Activated B cell treated with CpG ODN at 0.5 μM for 24 hours (primary cell): ENCODE measurements at regions not wholly inside any gene's neighbourhood (a gene's known extent, or its start where the extent isn't known, plus 50 kb on each side); places are given as distances from the start of the nearest gene placed in this dataset.

Experiments
- ATAC-seq: fragments of 200-7000 bp; cut with Tn5 transposase; one replicate; pipeline ENCODE4 v1.10.0; 2021; ENCODE audit warnings: low read depth, mild to moderate bottlenecking, moderate library complexity
- CTCF ChIA-PET: fragments of 350-600 bp; sonication (Branson Sonifier 250); formaldehyde crosslinking; loops from one replicate; lab custom pipeline; 2021; ENCODE audit warnings: antibody characterized with exemption; lab: Charles Lee
- POLR2A ChIA-PET: fragments of 350-600 bp; sonication (Branson Sonifier 250); formaldehyde crosslinking; loops from one replicate; lab custom pipeline; 2021; ENCODE audit warnings: antibody characterized with exemption; lab: Charles Lee
- DNase-seq: peaks from one replicate; pipeline ENCODE4 v3.0.0; 2022
- H3K27ac Mint-ChIP-seq: one replicate; pipeline ENCODE4 v1.8.0; 2020; ENCODE audit warnings: mixed read lengths
- H3K27me3 Mint-ChIP-seq: one replicate; pipeline ENCODE4 v1.8.0; 2021; ENCODE audit warnings: mixed read lengths
- H3K36me3 Mint-ChIP-seq: one replicate; pipeline ENCODE4 v1.8.0; 2021; ENCODE audit warnings: low read depth, mixed read lengths
- H3K4me1 Mint-ChIP-seq: one replicate; pipeline ENCODE4 v1.8.0; 2021; ENCODE audit warnings: mixed read lengths
- H3K4me3 Mint-ChIP-seq: one replicate; pipeline ENCODE4 v1.8.0; 2020; ENCODE audit warnings: mild to moderate bottlenecking, mixed read lengths
- H3K9me3 Mint-ChIP-seq: one replicate; pipeline ENCODE4 v1.8.0; 2020; ENCODE audit warnings: mixed read lengths
- intact Hi-C: fragments of 100-400 bp; cut with micrococcal nuclease; formaldehyde crosslinking; loops from one replicate; pipeline ENCODE4 v1.15.1; 2024
- TF ChIP-seq, protein P1 (sequence below): fragments of 200-600 bp; IDR thresholded peaks from one replicate; pipeline ENCODE4 v1.8.0; 2022; ENCODE audit warnings: antibody characterized with exemption, mild to moderate bottlenecking

DNA sequence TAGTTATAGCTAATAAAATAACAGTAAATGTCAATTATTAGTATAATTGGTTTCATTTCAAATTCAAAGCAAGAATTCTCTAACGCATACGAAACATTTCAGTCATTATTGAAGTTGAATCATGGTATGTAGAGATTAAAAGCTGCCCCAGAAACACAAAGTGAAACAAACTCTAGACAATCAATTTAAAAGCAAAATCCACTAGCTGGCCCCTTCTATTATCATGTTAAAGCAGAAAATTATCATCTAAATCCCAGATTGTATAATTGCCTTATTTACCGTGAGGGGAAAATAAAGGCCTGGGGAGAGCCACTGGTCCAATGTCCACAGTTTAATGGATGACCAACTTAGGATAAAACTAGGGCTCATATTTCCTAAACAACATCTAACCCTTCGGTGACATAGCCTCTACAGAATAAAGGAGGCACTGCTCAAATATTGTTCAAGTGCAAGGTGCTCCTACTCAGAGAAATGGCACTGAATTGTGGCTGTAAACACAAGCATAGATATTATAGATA, 110.9 kb upstream of the THRB start:
- CTCF ChIA-PET: no interaction called here
- TF ChIP-seq, protein P1, sequence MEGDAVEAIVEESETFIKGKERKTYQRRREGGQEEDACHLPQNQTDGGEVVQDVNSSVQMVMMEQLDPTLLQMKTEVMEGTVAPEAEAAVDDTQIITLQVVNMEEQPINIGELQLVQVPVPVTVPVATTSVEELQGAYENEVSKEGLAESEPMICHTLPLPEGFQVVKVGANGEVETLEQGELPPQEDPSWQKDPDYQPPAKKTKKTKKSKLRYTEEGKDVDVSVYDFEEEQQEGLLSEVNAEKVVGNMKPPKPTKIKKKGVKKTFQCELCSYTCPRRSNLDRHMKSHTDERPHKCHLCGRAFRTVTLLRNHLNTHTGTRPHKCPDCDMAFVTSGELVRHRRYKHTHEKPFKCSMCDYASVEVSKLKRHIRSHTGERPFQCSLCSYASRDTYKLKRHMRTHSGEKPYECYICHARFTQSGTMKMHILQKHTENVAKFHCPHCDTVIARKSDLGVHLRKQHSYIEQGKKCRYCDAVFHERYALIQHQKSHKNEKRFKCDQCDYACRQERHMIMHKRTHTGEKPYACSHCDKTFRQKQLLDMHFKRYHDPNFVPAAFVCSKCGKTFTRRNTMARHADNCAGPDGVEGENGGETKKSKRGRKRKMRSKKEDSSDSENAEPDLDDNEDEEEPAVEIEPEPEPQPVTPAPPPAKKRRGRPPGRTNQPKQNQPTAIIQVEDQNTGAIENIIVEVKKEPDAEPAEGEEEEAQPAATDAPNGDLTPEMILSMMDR: no peak
- DNase-seq: no peak
- intact Hi-C loops: no loop called here
- peaks cover 2% of the 10 kb centered on the region for H3K27me3 Mint-ChIP-seq
- H3K9me3 Mint-ChIP-seq: no peaks in the 10 kb centered on the region
- ATAC-seq: no peak
- H3K4me3 Mint-ChIP-seq: no peak overlapping the region
- H3K36me3 Mint-ChIP-seq: no peaks in the 10 kb centered on the region
- POLR2A ChIA-PET: no interaction called here
- H3K27ac Mint-ChIP-seq: no peak overlapping the region
- H3K4me1 Mint-ChIP-seq: no peaks in the 10 kb centered on the region

DNA sequence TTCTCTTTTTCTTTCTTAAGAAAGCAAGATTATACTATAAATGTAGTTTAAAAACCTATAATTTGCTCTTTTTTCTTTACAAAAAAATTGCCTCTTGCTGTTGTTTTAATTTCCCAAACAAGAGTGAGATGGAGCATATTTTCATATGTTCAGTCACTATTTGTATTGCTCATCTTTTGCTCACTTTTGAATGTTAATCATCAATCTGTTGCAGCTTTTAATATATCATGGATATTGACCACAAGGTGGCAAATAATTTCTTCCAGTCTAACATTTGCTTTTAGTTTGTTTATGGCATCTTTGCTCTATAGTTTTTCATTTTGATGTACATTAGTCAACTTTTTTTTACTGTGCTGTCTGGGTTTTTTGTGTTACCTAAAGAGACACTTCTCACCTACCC, 112.6 kb upstream of the THRB start:
- TF ChIP-seq, protein P1: no peak
- Mint-ChIP-seq H3K36me3 (no peaks in the 10 kb centered on the region), H3K9me3 (no peaks in the 10 kb centered on the region), H3K4me3 (no peak overlapping the region), H3K27me3 (no peaks in the 10 kb centered on the region), H3K4me1 (no peaks in the 10 kb centered on the region), H3K27ac (no peak overlapping the region)
- ATAC-seq: no peak
- POLR2A ChIA-PET: no interaction called here
- CTCF ChIA-PET: no interaction called here
- no peak for DNase-seq
- intact Hi-C loops: no loop called here

DNA sequence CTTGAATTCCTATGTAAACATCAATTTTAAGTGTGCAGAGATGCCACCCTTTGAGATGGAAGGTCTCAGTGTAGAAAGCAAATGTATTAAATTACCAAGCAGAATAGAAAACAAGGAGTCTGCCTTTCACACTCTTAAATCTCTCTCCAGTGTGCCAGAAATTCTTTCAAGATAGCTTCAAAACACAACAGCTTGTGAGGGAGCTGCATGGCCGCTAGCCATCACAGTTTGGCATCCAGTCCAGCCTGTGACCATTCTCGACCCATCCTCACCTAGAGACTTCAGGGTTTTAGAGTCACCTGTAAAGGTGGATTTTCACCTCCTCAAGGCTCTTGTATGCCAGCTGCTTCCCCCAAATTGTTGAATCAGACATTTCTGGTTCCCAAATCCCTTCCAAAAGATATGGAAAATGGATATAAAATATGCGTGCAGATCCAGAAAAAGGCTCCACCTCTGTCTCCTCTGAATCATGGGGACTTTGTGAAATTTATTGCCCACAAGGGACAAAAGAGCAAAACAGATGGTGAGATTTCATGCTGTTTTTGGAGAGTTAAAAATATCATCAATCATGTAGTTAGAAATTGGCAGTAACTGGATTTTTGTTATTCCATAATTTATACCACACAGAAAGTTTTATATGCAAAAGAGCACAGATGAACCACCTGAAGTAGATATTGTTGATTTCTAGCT, 114.2 kb upstream of the THRB start:
- no peak overlapping the region for H3K4me3 Mint-ChIP-seq
- TF ChIP-seq, protein P1: no peak
- peaks cover 5% of the 10 kb centered on the region for H3K27me3 Mint-ChIP-seq
- DNase-seq: no peak
- ChIA-PET POLR2A (no interaction called here), CTCF (no interaction called here)
- no peak for ATAC-seq
- H3K36me3 Mint-ChIP-seq: no peaks in the 10 kb centered on the region
- intact Hi-C loops: no loop called here
- H3K27ac Mint-ChIP-seq: no peak overlapping the region
- no peaks in the 10 kb centered on the region for H3K9me3 Mint-ChIP-seq
- H3K4me1 Mint-ChIP-seq: no peaks in the 10 kb centered on the region

DNA sequence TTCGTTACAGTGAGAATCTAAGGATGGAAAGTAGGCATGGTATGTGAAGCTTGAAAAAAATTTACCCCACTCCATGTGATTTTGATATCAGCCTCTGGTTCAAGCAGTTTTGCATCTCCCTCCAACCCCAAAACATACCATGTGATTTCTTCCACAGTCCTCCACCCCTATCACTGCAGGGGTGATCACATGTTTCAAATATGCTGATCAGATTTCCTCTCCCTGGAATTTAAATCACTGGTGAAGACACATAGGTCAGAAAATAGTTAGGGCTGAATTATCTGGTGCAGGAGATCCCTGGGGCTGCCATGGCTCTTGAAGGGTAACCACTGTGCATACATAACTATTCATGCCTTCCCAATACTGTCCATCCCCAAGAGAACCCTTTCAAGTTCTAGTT, 119.7 kb upstream of the THRB start:
- TF ChIP-seq, protein P1: no peak
- POLR2A ChIA-PET: no interaction called here
- Mint-ChIP-seq H3K4me1 (no peaks in the 10 kb centered on the region), H3K9me3 (no peaks in the 10 kb centered on the region), H3K4me3 (no peak overlapping the region), H3K27ac (no peak overlapping the region), H3K27me3 (peaks cover 10% of the 10 kb centered on the region), H3K36me3 (no peaks in the 10 kb centered on the region)
- no peak for DNase-seq
- intact Hi-C loops: no loop called here
- CTCF ChIA-PET: no interaction called here
- no peak for ATAC-seq

DNA sequence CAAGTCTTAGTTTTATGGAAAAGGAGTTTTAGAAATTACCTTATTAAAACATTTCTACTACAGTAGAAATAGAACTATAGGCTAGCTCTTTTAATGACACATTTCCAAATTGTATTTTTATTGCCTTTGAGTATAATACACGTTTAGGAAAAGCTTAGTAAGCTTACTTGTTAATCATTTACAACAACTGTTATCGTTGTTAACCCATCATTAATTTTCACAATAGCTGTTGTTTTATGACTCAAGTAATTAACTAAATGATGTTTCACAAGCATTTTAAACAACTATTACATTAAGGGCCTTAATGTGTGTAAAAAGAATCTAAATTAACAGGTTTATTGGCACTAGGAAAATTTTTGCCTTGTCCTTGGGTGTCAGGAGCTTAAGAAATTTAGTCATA, 120.5 kb upstream of the THRB start:
- no peaks in the 10 kb centered on the region for H3K36me3 Mint-ChIP-seq
- no peaks in the 10 kb centered on the region for H3K4me1 Mint-ChIP-seq
- no peaks in the 10 kb centered on the region for H3K9me3 Mint-ChIP-seq
- CTCF ChIA-PET: no interaction called here
- intact Hi-C loops: no loop called here
- POLR2A ChIA-PET: no interaction called here
- peaks cover 10% of the 10 kb centered on the region for H3K27me3 Mint-ChIP-seq
- H3K27ac Mint-ChIP-seq: no peak overlapping the region
- TF ChIP-seq, protein P1: no peak
- no peak overlapping the region for H3K4me3 Mint-ChIP-seq
- ATAC-seq: no peak
- no peak for DNase-seq
